ENCODE measurements at regions not wholly inside any gene's neighbourhood (a gene's known extent, or its start where the extent isn't known, plus 50 kb on each side); places are given as distances from the start of the nearest gene placed in this dataset.

GRCh38 chr11:122494221-122494620 is 161.3 kb upstream of the UBASH3B start:
- H3K27ac Mint-ChIP-seq (ENCODE audit: unreplicated experiment): no peak overlapping the region
- TF ChIP-seq, protein P1, sequence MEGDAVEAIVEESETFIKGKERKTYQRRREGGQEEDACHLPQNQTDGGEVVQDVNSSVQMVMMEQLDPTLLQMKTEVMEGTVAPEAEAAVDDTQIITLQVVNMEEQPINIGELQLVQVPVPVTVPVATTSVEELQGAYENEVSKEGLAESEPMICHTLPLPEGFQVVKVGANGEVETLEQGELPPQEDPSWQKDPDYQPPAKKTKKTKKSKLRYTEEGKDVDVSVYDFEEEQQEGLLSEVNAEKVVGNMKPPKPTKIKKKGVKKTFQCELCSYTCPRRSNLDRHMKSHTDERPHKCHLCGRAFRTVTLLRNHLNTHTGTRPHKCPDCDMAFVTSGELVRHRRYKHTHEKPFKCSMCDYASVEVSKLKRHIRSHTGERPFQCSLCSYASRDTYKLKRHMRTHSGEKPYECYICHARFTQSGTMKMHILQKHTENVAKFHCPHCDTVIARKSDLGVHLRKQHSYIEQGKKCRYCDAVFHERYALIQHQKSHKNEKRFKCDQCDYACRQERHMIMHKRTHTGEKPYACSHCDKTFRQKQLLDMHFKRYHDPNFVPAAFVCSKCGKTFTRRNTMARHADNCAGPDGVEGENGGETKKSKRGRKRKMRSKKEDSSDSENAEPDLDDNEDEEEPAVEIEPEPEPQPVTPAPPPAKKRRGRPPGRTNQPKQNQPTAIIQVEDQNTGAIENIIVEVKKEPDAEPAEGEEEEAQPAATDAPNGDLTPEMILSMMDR (IDR thresholded peaks at IDR 0.05; ENCODE audit: unreplicated experiment): no peak
- no peaks in the 10 kb centered on the region for H3K9me3 Mint-ChIP-seq (ENCODE audit: low read depth, unreplicated experiment)
- intact Hi-C loops (cut with micrococcal nuclease; ENCODE audit: unreplicated experiment): no loop called here
- H3K4me3 Mint-ChIP-seq (ENCODE audit: low read depth, unreplicated experiment): no peak overlapping the region
- CTCF ChIA-PET: no interaction called here
- no peak for DNase-seq
- H3K4me1 Mint-ChIP-seq (ENCODE audit: low read depth, unreplicated experiment): no peaks in the 10 kb centered on the region
- BruUV-seq (replicated peaks): no TSS peak
- no peaks in the 10 kb centered on the region for H3K36me3 Mint-ChIP-seq (ENCODE audit: insufficient read depth, unreplicated experiment)
- peaks cover 38% of the 10 kb centered on the region for H3K27me3 Mint-ChIP-seq (ENCODE audit: unreplicated experiment)

DNA sequence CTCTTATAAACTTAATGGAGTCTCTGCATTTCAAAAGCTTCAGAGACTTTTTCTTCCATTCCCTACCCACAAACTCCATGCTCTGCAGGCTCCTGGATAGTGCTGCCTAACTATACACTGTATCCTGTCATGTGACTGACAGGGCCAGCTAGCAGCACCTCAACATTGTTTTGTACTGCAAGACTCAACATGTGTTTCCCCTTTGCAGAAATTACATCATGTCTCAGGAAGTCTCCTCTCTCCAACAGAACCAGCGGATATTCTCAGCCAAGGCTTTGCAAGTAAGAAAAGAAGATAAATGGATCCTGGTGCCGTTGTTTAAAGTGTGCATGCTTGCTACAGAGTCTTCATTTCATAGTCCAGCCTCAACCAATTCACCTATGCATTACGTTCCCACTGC is 164.0 kb upstream of the UBASH3B start:
- no TSS peak for BruUV-seq (replicated peaks)
- Mint-ChIP-seq H3K36me3 (ENCODE audit: insufficient read depth, unreplicated experiment) (no peaks in the 10 kb centered on the region), H3K4me3 (ENCODE audit: low read depth, unreplicated experiment) (no peak overlapping the region), H3K4me1 (ENCODE audit: low read depth, unreplicated experiment) (no peaks in the 10 kb centered on the region), H3K27me3 (ENCODE audit: unreplicated experiment) (peaks cover 55% of the 10 kb centered on the region), H3K9me3 (ENCODE audit: low read depth, unreplicated experiment) (no peaks in the 10 kb centered on the region), H3K27ac (ENCODE audit: unreplicated experiment) (no peak overlapping the region)
- CTCF ChIA-PET: no interaction called here
- no peak for DNase-seq
- TF ChIP-seq, protein P1 (IDR thresholded peaks at IDR 0.05; ENCODE audit: unreplicated experiment): no peak
- intact Hi-C loops (cut with micrococcal nuclease; ENCODE audit: unreplicated experiment): no loop called here

DNA sequence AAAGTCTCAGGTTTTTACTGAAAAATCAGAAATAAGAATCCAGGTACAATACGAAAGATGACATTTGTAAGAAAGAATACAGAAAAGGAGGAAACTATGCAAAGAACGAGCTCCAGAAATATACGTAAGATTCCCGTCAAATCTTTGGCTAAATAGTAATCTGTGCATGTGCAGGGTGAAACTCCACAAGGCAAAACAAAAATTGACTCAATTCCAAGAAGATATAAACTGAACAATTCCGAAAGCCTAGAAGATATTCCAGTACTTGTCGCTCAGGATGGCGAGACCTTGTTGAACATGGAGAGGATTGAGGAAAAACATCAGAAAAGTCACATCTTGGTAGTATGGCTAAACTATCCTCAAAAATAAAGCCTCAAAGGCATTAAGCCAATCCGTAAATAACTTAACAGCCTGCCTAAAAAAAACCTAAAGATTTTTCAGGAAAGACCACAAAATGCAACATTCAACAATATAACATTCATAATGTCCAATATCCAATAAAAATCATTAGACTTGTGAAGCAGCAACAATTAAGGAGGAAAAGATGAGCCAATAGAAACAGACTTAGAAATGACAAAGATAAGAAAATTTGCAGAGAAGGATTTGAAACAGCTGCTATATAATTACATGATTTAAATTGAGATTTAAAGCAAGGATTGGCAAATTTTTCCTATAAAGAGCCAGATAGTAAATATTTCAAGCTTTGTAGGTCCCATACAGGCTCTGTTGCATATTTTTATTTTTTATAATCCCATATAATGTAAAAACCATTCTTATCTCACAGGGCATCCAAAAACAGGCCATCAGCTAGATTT is 166.4 kb upstream of the UBASH3B start:
- intact Hi-C loops (cut with micrococcal nuclease; ENCODE audit: unreplicated experiment): no loop called here
- Mint-ChIP-seq H3K27me3 (ENCODE audit: unreplicated experiment) (peaks cover 59% of the 10 kb centered on the region), H3K36me3 (ENCODE audit: insufficient read depth, unreplicated experiment) (no peaks in the 10 kb centered on the region), H3K27ac (ENCODE audit: unreplicated experiment) (no peak overlapping the region), H3K4me1 (ENCODE audit: low read depth, unreplicated experiment) (no peaks in the 10 kb centered on the region), H3K4me3 (ENCODE audit: low read depth, unreplicated experiment) (no peak overlapping the region), H3K9me3 (ENCODE audit: low read depth, unreplicated experiment) (no peaks in the 10 kb centered on the region)
- no peak for DNase-seq
- CTCF ChIA-PET: no interaction called here
- BruUV-seq (replicated peaks): no TSS peak
- TF ChIP-seq, protein P1 (IDR thresholded peaks at IDR 0.05; ENCODE audit: unreplicated experiment): no peak

- peaks cover 5% of the 10 kb centered on the region for H3K9me3 Mint-ChIP-seq (ENCODE audit: low read depth, unreplicated experiment)
- DNase-seq: no peak
- H3K36me3 Mint-ChIP-seq (ENCODE audit: insufficient read depth, unreplicated experiment): no peaks in the 10 kb centered on the region
- CTCF ChIA-PET: interaction anchor here (0.6 to 0.7 kb wide), 2 partner anchors 32 to 62 kb away, joined by 3 to 4 read pairs; no protein-coding TSS in a partner anchor
- no peaks in the 10 kb centered on the region for H3K4me1 Mint-ChIP-seq (ENCODE audit: low read depth, unreplicated experiment)
- no peak overlapping the region for H3K27ac Mint-ChIP-seq (ENCODE audit: unreplicated experiment)
- no TSS peak for BruUV-seq (replicated peaks)
- H3K4me3 Mint-ChIP-seq (ENCODE audit: low read depth, unreplicated experiment): no peak overlapping the region
- TF ChIP-seq, protein P1 (IDR thresholded peaks at IDR 0.05; ENCODE audit: unreplicated experiment): no peak
- peaks cover 56% of the 10 kb centered on the region for H3K27me3 Mint-ChIP-seq (ENCODE audit: unreplicated experiment)
- intact Hi-C loops (cut with micrococcal nuclease; ENCODE audit: unreplicated experiment): no loop called here
These were observed 167.9 kb upstream of the UBASH3B start for GRCh38 chr11:122487669-122488068.

Data from Calu3 (cell line).